Body of pancreas (tissue), 4 donors: ENCODE measurements at regions not wholly inside any gene's neighbourhood (a gene's known extent, or its start where the extent isn't known, plus 50 kb on each side); places are given as distances from the start of the nearest gene placed in this dataset.

Source experiments
- POLR2A ChIP-seq, 3 donors: fragments of 450-650 bp; IDR thresholded peaks; one replicate each; pipeline ENCODE4 v1.6.1; 2016; ENCODE audit warnings: antibody characterized with exemption in 3 of 3, mild to moderate bottlenecking in 2 of 3
- TF ChIP-seq, protein P1 (sequence below), 7 experiments: fragments of 450-650 bp in 4 of 7; fragments of 200-600 bp in 3 of 7; sonication (generic) in 3 of 7; IDR thresholded peaks; one replicate each; pipeline ENCODE4 v1.5.1; 2016 to 2019; ENCODE audit warnings: antibody characterized with exemption in 7 of 7

DNA sequence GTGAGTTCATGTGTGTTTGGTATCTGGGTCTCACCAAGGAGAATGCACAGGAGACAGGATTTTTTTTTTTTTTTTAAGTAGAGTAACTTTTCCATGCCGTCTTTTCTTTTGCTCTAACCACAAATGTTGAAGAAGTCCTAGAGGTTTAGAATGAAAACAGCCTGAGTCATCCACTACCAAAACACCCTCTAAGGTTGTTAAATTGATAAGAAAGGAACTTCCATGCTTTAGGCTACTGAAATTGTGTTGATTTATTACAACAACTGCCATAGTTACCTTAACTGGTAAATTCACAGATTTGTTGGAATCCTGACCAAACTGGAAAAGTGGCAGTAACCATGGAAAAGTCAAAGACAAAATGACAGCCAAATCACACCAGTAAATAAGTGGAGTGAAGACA is 375.6 kb downstream of the AMY1C start:
- TF ChIP-seq, protein P1, sequence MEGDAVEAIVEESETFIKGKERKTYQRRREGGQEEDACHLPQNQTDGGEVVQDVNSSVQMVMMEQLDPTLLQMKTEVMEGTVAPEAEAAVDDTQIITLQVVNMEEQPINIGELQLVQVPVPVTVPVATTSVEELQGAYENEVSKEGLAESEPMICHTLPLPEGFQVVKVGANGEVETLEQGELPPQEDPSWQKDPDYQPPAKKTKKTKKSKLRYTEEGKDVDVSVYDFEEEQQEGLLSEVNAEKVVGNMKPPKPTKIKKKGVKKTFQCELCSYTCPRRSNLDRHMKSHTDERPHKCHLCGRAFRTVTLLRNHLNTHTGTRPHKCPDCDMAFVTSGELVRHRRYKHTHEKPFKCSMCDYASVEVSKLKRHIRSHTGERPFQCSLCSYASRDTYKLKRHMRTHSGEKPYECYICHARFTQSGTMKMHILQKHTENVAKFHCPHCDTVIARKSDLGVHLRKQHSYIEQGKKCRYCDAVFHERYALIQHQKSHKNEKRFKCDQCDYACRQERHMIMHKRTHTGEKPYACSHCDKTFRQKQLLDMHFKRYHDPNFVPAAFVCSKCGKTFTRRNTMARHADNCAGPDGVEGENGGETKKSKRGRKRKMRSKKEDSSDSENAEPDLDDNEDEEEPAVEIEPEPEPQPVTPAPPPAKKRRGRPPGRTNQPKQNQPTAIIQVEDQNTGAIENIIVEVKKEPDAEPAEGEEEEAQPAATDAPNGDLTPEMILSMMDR (IDR thresholded peaks at IDR 0.05): no peak
- no peak for TF ChIP-seq POLR2A (IDR thresholded peaks at IDR 0.05)
